ENCODE measurements at regions not wholly inside any gene's neighbourhood (a gene's known extent, or its start where the extent isn't known, plus 50 kb on each side); places are given as distances from the start of the nearest gene placed in this dataset.
A peak's percentile ranks its signal among the peaks of the same experiment; 100 is the strongest.
"Not testable (repeated sequence)": the region's sequence is repeated elsewhere in the genome, so short reads cannot be mapped to it uniquely, and the experiment has no call there.

DNA sequence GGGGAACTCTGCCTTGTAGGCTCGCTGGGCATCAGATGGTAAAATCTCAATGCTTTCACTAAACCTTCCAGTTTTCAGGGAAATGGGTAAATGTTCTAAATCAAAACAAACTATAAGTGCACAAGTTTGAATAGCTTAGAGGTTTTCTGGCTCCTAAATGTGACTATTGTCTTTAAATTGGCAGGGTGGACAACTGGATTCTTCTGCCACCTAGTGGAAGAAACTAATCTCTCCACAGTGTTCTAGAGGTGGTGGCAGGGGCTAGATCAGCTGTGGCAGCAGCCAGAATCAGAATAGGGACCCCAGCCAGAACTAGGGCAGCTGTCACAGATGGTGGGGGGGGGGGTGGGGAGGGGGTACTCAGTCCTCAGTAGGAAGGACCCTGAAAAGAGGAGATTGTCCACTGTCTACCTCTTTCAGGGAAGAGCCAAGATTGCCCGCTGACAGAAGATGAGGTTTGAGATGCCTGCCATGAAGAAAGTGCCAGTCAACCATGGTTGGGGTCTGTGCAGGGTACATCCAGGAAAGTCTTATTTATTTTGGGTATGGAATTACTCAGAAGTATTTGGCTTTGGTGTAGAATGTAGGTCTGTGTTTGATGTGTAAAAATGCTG is 201.4 kb downstream of the CCNG2 start:
- Mint-ChIP-seq H3K27me3 (ENCODE audit: low read depth) (peaks cover 6% of the 10 kb centered on the region), H3K4me3 (no peak overlapping the region), H3K27ac (no peak overlapping the region), H3K9me3 (no peaks in the 10 kb centered on the region), H3K4me1 (ENCODE audit: low read depth) (no peaks in the 10 kb centered on the region), H3K36me3 (ENCODE audit: low read depth) (no peaks in the 10 kb centered on the region)
- no peak for DNase-seq (ENCODE audit: low spot score)

DNA sequence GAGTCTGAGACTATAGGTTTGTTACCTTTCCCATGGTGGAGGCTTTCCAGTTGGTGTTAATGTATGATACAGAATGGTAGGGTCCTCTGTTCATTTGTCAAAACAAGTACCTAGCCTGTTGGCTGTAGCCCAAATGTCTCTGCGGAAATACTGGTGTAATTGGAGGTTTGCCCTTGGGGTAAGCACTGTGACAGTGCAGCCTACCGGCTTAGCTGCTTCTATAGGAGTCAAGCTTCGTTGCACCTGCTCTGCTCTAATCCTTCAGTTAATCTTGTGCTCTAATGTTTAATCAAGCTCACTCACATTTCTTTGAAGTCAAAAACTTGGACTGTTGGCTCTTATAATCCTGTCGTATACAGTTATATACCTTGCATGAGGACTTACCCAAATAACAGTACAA is 203.4 kb downstream of the CCNG2 start:
- Mint-ChIP-seq H3K9me3 (no peaks in the 10 kb centered on the region), H3K4me3 (no peak overlapping the region), H3K27me3 (ENCODE audit: low read depth) (peaks cover 6% of the 10 kb centered on the region), H3K4me1 (ENCODE audit: low read depth) (no peaks in the 10 kb centered on the region), H3K36me3 (ENCODE audit: low read depth) (no peaks in the 10 kb centered on the region), H3K27ac (no peak overlapping the region)
- no peak for DNase-seq (ENCODE audit: low spot score)

- not testable (repeated sequence) for H3K4me1 Mint-ChIP-seq (ENCODE audit: low read depth); H3K27me3 Mint-ChIP-seq (ENCODE audit: low read depth); H3K36me3 Mint-ChIP-seq (ENCODE audit: low read depth); H3K9me3 Mint-ChIP-seq; H3K27ac Mint-ChIP-seq; DNase-seq (ENCODE audit: low spot score); H3K4me3 Mint-ChIP-seq
Observed at GRCh38 chr4:77366876-77367275, 209.9 kb downstream of the CCNG2 start.

GRCh38 chr4:77367638-77368037 is 210.6 kb downstream of the CCNG2 start:
- H3K36me3 Mint-ChIP-seq (ENCODE audit: low read depth): no peaks in the 10 kb centered on the region
- no peak overlapping the region for H3K4me3 Mint-ChIP-seq
- no peaks in the 10 kb centered on the region for H3K9me3 Mint-ChIP-seq
- DNase-seq (ENCODE audit: low spot score): no peak
- H3K4me1 Mint-ChIP-seq (ENCODE audit: low read depth): no peaks in the 10 kb centered on the region
- H3K27ac Mint-ChIP-seq: no peak overlapping the region
- H3K27me3 Mint-ChIP-seq (ENCODE audit: low read depth): peaks cover 5% of the 10 kb centered on the region

- Mint-ChIP-seq H3K27ac (no peak overlapping the region), H3K9me3 (no peaks in the 10 kb centered on the region), H3K36me3 (ENCODE audit: low read depth) (no peaks in the 10 kb centered on the region), H3K4me3 (no peak overlapping the region), H3K4me1 (ENCODE audit: low read depth) (no peaks in the 10 kb centered on the region), H3K27me3 (ENCODE audit: low read depth) (no peaks in the 10 kb centered on the region)
- DNase-seq (ENCODE audit: low spot score): no peak
Observed at GRCh38 chr4:77372375-77372774, 215.4 kb downstream of the CCNG2 start.

GRCh38 chr4:77375866-77376607 is 219.0 kb downstream of the CCNG2 start:
- H3K27me3 Mint-ChIP-seq (ENCODE audit: low read depth): peaks cover 11% of the 10 kb centered on the region
- DNase-seq (ENCODE audit: low spot score): no peak
- H3K4me3 Mint-ChIP-seq: no peak overlapping the region
- H3K4me1 Mint-ChIP-seq (ENCODE audit: low read depth): no peaks in the 10 kb centered on the region
- H3K36me3 Mint-ChIP-seq (ENCODE audit: low read depth): no peaks in the 10 kb centered on the region
- no peak overlapping the region for H3K27ac Mint-ChIP-seq
- no peaks in the 10 kb centered on the region for H3K9me3 Mint-ChIP-seq

DNA sequence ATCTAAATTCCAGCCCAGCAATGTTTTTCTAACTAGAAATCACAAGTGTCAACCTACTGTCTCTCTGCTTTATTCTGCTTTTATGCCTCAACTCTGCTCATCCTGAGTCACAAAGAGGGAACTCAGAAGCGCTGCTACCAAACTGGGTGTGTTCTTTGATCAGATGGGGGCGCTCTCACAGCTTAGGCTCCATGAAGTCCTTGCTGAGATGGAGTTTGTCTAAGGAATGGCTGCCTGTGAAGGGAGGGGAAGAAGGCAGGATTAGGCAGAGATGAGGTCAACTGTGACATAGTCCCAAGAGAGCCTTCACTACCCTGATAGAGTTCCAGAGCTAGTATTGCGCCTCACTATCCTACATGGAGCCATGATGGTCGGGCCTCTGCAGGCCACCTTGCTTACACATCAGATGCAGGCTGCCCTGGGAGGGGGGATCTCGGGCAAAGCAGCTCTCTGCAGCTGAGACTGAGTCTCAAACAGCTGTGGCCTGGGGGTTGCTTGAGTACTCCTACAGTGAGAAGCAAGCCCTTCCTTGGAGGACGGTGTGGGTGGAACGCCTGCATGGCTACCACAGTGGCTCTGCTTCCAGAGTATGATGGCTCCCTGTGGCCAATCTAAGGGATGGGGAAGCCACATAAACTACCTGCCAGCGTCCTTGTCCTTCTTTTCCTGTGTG is 219.9 kb downstream of the CCNG2 start:
- Mint-ChIP-seq H3K27me3 (ENCODE audit: low read depth) (peaks cover 11% of the 10 kb centered on the region), H3K36me3 (ENCODE audit: low read depth) (no peaks in the 10 kb centered on the region), H3K27ac (no peak overlapping the region), H3K4me1 (ENCODE audit: low read depth) (no peaks in the 10 kb centered on the region), H3K9me3 (no peaks in the 10 kb centered on the region), H3K4me3 (no peak overlapping the region)
- DNase-seq (ENCODE audit: low spot score): no peak

- Mint-ChIP-seq H3K4me1 (ENCODE audit: low read depth) (peaks cover 3% of the 10 kb centered on the region), H3K4me3 (no peak overlapping the region), H3K9me3 (no peaks in the 10 kb centered on the region), H3K27me3 (ENCODE audit: low read depth) (peaks cover 7% of the 10 kb centered on the region), H3K36me3 (ENCODE audit: low read depth) (no peaks in the 10 kb centered on the region), H3K27ac (no peak overlapping the region)
- DNase-seq (ENCODE audit: low spot score): no peak
Observed at GRCh38 chr4:77384094-77384493, 221.5 kb upstream of the CXCL13 start.

DNA sequence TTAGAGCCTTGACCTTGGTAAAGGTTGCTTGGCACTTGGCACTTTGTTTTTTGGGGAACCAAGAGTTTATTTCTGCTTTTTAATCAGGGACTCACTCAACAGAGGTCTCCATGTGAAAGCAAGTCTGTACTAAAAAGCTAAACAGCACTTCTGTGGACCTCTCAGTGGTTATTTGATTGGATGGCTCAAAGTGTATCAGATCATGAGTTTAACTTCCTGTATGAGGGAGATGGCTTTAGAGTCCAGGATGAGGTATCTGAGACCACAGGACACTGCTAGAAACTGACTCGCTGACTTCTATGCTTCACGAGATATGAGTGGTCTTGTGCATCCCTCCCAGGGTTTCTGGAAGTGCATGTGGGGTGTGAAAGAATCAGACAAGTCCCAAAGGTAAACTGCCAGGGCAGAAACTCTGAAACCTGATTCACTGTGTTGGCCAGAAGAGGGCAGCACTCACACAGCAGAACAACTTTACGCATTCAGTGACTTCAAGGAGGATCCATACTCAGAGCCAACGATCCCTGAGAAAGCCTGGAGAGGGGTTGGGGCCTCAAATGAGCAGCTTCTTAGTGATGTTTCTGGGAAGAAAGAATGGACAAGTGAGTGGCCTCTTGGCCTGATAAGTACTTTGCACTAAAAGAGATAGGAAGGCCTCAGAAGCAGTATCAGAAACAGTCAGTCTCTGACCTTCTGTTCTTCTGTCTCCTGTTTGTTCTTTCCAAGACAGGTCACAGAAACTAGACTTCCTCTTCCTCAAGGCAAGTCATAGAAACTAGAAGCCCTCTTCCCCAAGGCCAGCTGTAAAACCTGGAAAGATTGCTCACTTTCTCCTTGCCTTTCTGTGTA is 220.3 kb upstream of the CXCL13 start:
- Mint-ChIP-seq H3K27me3 (ENCODE audit: low read depth) (peaks cover 2% of the 10 kb centered on the region), H3K36me3 (ENCODE audit: low read depth) (no peaks in the 10 kb centered on the region), H3K9me3 (no peaks in the 10 kb centered on the region), H3K27ac (no peak overlapping the region), H3K4me3 (no peak overlapping the region), H3K4me1 (ENCODE audit: low read depth) (peaks cover 3% of the 10 kb centered on the region)
- DNase-seq (ENCODE audit: low spot score): peak; percentile 49

DNA sequence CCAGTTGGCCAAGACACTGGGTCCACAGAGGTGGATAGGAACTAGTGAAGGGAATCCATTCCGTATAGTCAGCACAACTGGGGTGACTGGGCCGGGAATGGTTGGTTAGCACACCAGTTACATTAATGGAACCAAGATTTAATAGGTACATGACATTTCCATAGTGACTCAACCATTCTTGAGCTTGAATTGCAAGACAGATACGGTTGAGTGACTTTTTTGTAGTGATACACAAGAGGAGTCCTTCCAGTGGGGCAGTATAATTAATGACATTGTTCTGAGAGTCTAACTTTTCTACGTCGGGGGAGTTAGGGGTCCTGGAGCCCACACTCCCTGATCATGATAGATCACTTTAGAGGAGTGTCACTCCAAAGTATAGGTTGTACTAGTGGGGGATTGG is 211.6 kb upstream of the CXCL13 start:
- Mint-ChIP-seq H3K4me3 (no peak overlapping the region), H3K9me3 (no peaks in the 10 kb centered on the region), H3K4me1 (ENCODE audit: low read depth) (no peaks in the 10 kb centered on the region), H3K36me3 (ENCODE audit: low read depth) (no peaks in the 10 kb centered on the region), H3K27ac (no peak overlapping the region), H3K27me3 (ENCODE audit: low read depth) (peaks cover 6% of the 10 kb centered on the region)
- no peak for DNase-seq (ENCODE audit: low spot score)

DNA sequence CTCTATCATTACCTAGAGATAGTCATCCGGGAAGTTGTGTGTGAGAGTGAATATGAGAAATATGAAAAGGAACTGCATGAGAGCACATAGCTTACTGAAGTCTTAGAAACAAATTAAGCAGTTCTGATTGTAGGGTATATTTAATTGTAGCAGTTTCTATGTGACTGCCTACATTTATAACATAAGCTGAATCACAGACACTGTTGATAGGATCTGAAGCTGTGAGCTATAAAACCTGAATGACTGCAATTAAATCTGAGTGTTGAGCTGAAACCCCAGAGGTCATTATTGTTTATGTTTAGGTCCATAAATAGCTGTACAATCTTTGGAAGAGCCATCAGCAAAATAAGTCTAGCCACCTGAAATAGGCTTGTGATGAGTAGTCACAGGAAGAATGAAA is 210.1 kb upstream of the CXCL13 start:
- H3K9me3 Mint-ChIP-seq: no peaks in the 10 kb centered on the region
- H3K27me3 Mint-ChIP-seq (ENCODE audit: low read depth): peaks cover 8% of the 10 kb centered on the region
- no peak for DNase-seq (ENCODE audit: low spot score)
- H3K4me3 Mint-ChIP-seq: no peak overlapping the region
- H3K36me3 Mint-ChIP-seq (ENCODE audit: low read depth): no peaks in the 10 kb centered on the region
- no peaks in the 10 kb centered on the region for H3K4me1 Mint-ChIP-seq (ENCODE audit: low read depth)
- H3K27ac Mint-ChIP-seq: no peak overlapping the region

DNA sequence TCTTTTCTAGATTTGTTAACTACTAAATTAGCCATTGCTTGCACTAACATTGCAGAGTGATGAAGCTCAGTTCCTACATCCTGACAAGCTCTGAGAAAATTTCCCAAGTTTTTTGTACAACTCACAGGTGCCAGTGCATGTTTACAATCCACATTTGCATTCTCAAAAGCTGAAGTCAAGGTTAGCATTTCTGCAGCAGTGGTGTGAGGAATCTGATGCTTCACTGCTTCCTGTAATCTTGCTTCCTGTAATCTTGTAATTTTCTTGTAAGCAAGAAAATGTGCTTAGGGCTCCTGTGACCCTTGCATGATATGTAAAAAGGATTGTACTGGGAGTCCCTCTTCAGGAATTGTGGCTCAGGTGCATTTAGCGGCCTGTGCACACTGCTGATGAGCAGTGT is 207.4 kb upstream of the CXCL13 start:
- no peaks in the 10 kb centered on the region for H3K36me3 Mint-ChIP-seq (ENCODE audit: low read depth)
- DNase-seq (ENCODE audit: low spot score): no peak
- peaks cover 8% of the 10 kb centered on the region for H3K27me3 Mint-ChIP-seq (ENCODE audit: low read depth)
- no peak overlapping the region for H3K27ac Mint-ChIP-seq
- H3K9me3 Mint-ChIP-seq: no peaks in the 10 kb centered on the region
- no peaks in the 10 kb centered on the region for H3K4me1 Mint-ChIP-seq (ENCODE audit: low read depth)
- H3K4me3 Mint-ChIP-seq: no peak overlapping the region

DNA sequence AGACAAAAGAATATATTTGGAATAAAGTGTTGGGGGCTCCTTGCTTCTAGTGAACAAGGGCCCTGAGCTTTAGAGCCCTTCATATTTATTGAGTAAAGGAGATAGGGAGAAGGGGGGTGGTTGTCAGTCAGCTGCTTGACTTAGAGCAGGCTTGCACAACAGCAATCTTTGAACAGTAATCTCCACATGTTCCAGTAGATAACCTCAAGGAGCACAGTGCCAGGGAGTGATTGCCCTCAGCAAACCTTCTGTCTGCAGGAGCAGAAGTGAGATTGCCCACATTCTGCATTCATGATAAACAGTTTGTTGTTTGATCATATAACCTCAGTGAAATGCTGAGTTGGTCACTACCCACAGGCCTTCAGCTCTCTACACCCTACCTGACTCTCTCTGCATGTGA is 205.8 kb upstream of the CXCL13 start:
- Mint-ChIP-seq H3K9me3 (no peaks in the 10 kb centered on the region), H3K4me3 (no peak overlapping the region), H3K4me1 (ENCODE audit: low read depth) (no peaks in the 10 kb centered on the region), H3K36me3 (ENCODE audit: low read depth) (no peaks in the 10 kb centered on the region), H3K27me3 (ENCODE audit: low read depth) (peaks cover 8% of the 10 kb centered on the region), H3K27ac (no peak overlapping the region)
- DNase-seq (ENCODE audit: low spot score): no peak

DNA sequence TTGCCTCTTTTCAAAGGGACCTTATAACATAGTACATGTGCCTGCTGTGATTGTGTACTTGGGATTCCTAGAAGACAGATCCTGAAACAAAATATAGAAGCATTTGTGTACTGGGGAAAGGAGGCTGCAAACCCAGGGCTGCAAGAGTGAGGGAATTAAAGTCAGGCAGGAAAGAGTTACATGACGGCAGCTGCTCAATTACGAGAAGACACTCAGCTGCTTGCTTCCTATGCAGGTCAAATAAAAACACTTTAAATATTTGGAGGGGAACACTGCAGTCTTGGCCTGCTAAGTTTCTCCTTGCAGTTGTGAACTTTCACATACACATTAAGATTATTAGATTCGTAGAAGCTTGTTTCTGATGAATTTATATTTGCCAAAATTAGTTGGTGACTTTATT is 191.9 kb upstream of the CXCL13 start:
- no peaks in the 10 kb centered on the region for H3K36me3 Mint-ChIP-seq (ENCODE audit: low read depth)
- peaks cover 29% of the 10 kb centered on the region for H3K27me3 Mint-ChIP-seq (ENCODE audit: low read depth)
- peaks cover 3% of the 10 kb centered on the region for H3K4me1 Mint-ChIP-seq (ENCODE audit: low read depth)
- no peak overlapping the region for H3K4me3 Mint-ChIP-seq
- no peak overlapping the region for H3K27ac Mint-ChIP-seq
- DNase-seq (ENCODE audit: low spot score): no peak
- no peaks in the 10 kb centered on the region for H3K9me3 Mint-ChIP-seq
